RPMI7951 (cell line): ENCODE measurements at regions not wholly inside any gene's neighbourhood (a gene's known extent, or its start where the extent isn't known, plus 50 kb on each side); places are given as distances from the start of the nearest gene placed in this dataset.
"Not testable (repeated sequence)": the region's sequence is repeated elsewhere in the genome, so short reads cannot be mapped to it uniquely, and the experiment has no call there.

Experiments
- DNase-seq: peaks from one replicate; pipeline ENCODE4 v3.0.0-alpha.2; 2012; ENCODE audit warnings: low read depth

DNA sequence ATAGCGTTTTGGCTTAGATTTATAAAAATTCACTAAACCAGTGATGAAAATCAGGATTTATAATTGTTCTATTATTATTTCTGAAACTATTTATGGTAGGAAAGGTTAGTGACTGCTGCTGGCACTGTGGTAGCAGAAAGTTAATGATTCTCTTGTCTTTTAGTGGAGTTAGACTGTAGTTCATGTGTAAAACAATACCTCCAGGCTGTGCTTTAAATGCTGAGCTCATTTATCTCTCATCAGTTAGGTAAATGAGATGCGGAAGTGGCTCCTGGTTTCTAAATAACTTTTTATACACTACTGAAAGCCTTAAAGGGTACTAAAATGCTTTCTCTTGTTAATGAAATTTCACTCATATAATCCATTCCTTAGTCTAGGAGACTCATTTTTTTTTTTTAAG lies 326.8 kb upstream of the POT1 start:
- DNase-seq, result no peak

DNA sequence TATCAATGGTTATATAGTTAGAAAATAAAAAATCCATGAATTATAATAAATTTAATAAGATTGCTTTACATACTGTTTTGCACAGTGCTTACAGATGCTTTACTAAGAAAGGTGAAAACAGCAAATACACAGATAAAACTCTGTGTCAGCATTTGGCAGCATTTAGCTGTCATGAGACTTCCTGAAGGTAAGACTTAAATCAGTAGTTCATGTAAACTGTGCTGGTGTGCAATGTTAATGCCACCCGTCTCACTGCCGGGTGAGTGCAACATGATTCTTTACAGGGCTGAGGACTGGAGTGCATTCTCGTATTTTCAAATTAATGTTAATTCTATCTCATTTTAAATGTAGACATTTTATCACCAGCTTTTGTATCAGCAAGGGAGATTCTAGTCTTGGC lies 326.2 kb upstream of the POT1 start:
- no peak for DNase-seq

DNA sequence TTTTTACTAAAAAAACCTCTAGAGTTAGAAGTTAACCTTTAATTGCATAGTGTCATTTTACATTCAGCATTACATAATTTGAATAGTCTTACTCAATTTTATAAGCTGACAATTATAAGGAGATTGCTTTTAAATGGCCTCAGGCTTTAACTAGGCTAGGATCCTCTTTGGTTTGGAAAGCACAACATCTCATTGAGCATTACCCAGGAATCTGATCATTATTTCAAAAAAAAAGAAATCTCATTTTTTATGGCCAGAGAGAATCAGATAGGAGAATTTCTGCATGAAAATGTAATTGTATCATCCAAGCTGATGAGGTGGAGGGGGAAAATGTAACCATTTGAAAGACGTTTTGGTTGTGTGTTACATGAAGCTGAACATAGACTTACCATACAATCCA lies 324.9 kb upstream of the POT1 start:
- DNase-seq, result no peak

DNA sequence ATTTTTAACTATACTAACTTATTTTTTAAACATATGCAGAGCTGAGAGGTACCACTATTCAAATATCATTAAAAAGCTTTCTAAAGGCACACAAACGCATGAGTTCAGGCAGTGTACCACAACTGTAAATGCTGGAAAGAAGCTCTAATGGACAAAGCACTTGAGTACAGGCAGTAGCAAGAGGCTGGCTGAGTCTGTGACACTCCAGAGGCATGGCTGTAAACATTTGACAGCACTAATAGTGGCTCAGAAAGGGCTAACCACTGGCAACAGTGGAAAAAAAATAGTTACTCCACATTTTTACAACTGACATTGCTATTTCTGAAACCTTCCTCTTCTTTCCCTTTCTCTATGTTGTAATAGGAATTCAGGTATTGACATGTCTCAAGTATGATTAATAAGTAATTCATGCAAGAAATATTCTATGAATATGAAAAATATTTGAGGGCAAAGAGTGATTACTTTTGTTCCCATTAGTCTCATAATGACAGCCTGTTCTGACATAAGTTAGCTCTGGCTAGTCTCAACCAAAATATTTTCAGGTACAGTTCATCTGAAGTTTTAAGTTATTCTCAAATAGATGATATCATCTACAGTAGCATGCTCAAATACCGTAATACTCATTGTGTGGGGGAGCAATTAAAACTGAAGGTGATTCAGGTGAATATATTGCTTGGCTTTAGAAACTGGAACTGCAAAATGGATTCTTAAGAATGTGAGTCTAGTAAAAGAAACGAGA lies 324.0 kb upstream of the POT1 start:
- no peak for DNase-seq

DNA sequence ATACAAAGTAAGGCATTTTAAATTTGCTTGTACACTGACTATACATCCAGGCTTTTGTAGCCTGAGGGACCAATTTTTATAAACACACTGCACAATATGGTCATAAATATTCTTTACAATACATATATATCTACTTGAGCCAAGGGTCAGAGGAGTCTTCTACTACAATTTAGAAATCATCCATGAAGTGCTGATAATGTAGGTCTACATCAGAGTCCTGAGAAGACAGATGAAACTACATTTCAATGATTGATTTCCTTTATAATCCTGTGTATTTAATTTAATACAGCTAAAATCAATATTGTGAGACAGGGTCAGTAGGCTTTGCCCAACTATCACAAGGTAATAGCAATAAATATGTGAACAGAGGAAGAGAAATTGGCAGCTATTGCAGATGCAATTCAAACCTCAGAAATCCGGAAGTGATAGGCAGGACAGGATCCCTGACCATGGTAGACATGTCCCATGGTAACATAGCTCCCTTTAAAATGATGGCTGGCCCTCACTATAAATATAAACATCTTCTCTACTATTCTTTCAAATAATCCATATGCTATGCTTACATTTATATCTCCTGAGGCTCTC lies 318.0 kb upstream of the POT1 start:
- DNase-seq, result no peak

DNA sequence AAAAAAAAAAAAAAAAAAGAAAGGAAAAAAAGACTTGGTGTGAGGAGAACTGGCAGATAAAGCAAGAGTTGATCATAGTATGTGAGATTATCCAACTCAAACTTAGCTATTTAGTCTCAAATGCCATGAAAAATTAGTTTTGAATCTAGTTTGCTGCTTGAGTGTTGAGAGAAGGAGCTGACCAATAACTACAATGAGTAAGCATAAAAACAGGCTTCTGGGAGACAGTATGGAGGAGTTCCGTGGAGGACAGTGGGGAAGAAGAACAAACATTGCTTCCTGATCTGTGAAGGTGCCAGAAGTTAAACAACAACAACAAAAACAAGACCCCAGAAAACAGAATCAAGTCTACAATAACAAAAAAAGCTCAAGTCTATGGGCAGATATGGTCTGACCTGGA lies 317.1 kb upstream of the POT1 start:
- no peak for DNase-seq

DNA sequence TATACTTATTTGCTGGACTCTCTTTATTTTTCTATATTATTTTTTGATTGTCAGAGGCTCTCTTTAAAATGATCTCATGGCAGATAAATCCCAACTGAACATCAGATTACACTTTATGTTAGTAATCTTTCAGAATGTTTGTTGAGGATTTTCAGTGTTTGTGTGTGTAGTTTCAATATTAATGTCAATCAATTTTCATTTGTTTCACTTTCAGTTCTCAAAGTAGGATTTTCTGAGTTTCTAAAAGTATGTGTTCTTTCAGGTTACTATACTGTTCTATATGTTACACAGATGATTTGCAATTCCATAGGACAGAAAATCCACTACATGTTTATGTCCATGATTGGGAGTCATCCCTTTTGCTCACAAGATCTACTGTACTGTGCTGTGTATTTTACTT lies 311.9 kb upstream of the POT1 start:
- DNase-seq, result no peak

DNA sequence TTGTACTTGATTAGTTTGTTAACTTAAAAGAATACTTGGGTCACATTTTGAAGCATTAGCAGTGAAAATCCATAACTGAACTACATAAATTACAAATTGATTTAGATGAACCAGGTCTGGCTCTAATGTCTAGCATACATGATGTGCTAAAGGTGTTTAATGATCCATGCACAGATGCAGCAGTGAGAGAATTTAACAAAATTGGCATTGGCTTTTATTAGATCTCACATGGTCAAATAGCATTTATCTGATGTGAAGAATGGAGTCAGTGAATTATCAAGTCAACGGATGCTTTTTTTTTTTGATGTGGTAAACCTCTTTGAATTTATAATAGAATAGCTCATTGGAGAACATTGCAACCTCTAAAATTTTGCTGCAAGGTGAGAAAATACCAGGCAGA lies 293.0 kb upstream of the POT1 start:
- DNase-seq, result no peak

DNA sequence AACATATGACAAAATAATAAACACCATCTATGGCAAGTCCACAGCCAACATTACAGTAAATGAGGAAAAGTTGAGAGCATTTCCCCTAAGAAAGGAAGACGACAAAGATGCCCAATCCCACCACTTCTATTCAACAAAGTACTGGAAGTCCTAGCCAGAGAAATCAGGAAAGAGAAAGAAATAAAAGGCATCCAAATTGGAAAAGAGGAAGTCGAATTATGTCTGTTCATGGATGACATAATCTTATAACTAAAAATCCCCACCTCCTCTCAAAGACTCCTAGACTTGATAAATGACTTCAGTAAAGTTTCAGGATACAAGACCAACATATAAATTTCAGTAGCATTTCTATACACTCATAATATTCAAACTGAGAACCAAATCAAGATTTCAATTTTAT lies 288.5 kb upstream of the POT1 start:
- no peak for DNase-seq

DNA sequence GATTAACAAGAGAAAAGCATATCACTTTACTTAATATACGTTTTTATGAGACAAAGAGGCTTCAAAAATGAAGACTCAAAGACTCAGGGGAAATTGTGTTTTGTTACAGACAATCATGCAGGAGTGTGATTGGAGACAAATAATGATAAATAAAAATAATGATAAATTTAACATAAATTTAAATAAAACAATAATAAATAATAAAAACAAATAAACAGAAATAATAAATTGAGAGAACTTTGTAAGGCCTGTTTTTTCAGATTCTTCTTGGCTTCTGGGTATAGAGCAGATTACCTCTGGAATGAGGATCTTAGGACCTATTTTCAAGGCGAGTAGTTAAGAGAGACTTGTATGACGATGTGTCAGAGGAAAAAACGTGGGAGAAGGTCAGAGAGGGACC lies 271.4 kb upstream of the POT1 start:
- DNase-seq, result no peak

DNA sequence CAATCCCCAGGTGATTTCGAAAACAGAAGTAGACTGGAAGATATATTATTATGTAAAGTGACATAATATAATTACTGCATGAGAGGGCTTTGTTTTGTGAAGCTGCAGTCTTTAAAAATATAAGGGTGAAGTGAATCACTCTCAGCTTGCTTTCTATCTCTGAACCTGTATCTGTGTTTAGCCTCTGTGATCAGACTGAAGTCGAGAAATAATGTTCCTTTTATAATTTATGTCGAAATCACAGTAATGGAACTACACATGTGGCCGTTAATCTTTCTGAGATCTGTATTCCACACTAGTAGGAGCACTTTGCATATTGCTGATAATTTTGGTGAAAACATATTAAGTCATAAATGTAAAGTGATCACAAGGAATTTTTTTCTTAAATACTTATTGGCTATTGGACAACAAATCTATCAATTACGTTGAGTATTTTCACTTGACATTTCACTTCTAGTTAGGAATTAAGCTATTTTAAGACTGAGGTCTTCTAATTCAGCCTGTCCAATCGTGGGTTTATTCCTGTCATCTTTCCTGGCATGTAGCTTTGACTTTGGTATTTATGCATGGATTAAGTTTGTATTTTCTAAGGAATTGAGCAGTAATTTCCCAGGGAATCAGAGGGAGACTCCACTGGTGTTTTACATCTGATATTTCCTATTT lies 268.2 kb upstream of the POT1 start:
- DNase-seq, result no peak

DNA sequence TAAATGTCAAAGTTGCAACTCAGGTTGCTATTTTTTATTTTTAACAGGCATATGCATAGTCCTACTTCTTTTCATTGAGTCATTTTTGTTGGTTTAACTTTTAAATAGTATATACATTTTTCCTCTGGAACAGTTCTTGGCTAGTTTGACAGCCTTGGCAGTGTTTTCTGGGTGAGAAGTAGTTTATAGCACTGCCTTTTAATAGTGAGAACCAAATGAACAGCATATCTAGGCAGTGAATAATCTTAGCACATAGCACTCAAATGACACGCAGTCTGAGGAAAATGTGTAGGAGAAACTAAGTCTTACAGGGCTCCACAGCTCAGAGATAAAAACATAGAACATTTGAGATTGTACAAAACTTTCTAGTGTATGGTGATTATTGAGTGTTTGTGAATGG lies 265.5 kb upstream of the POT1 start:
- no peak for DNase-seq

DNA sequence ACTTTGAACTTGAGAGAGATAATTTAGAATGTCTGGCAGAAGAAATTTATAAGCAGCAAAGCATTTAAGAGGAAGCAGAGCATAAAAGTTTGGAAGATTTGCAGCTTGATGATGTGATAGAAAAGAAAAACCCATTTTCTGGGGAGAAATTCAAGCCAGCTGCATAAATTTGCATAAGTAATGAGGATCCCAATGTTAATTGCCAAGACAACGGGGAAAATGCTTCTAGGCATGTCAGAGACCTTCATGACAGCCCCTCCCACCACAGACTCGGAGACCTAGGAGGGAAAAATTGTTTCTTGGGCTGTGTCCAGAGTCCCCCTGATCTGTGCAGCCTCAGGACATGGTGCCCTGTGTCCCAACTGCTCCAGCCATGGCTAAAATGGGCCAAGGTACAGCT lies 263.6 kb upstream of the POT1 start:
- DNase-seq, result no peak

DNA sequence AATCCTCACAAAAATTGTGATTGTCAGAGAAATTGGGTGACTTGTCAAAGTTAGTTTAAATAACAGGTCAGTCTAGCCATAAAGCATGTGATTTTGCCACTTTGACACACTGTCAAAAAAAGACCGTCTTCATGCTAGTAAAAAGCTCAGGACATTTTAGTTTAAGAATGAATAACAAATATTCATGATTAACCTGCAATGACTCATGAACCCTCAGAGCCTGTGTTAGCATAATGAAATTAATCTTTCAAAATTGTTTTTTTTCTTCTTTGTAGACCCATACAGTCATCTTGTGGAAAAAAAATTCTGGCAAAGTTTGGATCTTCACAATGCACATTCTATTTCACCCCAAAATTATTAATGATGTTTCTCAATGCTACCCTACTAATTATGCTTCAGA lies 255.2 kb upstream of the POT1 start:
- DNase-seq, result no peak

DNA sequence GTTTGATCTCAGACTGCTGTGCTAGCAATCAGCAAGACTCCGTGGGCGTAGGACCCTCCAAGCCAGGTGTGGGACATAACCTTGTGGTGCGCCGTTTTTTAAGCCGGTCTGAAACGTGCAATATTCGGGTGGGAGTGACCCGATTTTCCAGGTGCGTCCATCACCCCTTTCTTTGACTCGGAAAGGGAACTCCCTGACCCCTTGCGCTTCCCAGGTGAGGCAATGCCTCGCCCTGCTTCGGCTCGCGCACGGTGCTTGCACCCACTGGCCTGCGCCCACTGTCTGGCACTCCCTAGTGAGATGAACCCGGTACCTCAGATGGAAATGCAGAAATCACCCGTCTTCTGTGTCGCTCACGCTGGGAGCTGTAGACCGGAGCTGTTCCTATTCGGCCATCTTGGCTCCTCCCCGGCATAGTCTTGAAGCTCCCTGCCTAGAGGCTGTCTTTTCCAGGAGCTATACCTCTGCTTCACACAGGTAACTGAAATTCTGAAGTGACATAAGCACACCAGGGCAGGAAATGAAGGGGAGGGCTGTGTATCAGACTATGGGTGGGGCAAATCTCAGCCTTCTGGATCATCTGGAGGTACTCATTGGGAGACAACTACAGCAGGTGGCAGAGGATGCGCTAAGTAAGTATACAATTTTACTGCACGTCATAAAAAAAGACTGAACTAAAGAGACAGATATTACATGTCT lies 252.1 kb upstream of the POT1 start:
- not testable (repeated sequence) for DNase-seq

DNA sequence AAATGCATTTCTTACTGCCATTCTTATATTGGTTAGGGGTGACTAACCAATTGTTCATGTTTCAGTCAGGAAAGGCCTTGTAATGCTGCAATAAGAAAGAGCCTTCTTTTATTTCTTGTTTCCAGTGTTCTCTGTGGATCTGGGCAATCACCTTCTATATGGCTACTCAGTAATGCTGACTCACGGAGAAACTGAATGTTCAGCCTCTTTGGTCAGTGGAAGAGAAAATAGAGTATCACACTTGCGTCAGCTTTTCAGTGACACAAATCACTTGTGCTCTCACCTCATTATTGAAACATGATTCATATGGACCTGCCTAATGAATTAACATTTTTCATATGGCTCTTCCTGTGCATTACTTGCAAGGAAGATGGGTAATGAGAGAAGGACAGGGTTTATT lies 243.9 kb upstream of the POT1 start:
- DNase-seq, result no peak

DNA sequence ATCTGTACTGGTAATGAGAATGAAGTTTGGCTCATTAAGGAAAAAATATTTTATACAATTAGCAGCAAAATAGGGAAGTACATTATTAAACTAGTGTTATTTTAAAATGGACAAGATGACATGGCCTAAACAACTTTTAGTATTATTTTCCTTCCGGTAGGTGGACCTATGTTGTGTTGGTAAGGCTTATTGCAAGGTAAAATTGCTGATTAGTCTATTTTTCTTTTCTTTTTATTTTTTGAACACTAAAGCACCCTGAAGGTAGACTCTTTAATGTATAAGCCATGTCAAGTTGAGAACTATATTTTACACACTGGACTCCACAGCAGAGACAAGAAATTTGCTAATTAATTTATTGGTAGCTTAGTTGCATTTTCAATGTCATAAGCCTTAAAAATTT lies 239.5 kb upstream of the POT1 start:
- DNase-seq, result no peak

DNA sequence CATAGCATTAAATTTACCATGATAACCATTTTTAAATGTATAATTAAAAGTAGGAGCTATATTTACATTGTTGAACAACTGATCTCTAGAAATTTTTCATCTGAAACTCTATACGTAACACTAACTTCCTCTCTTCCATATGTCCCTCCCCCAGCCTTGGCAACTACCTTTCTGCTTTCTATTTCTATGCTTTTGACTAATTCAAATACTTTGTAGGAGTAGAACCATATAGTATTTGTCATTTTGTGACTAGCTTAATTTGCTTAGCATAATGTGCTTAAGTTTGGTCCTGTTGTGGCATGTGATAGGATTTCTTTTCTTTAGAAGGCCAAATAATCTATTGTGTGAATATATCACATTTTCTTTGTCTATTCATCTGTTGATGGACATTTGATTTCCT lies 225.3 kb upstream of the POT1 start:
- no peak for DNase-seq

DNA sequence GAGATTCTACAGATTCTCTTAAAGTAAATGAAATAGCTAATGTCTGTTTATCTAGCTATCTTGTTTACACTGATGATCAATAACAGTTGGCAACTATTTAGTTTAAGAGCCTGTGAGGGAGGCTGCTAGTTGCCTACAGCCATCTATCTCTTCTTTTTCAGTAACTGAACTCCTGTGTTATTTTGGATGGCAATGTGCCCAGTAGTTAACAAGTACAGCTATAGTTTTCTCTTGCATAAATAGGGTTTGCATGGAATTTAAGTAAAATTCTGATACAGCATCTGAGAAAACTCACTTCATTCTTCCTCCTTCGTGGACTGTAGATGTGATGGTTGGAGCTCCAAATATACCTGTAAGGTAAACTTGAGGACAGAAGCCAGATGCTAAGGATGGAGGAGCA lies 219.5 kb upstream of the POT1 start:
- DNase-seq, result no peak

DNA sequence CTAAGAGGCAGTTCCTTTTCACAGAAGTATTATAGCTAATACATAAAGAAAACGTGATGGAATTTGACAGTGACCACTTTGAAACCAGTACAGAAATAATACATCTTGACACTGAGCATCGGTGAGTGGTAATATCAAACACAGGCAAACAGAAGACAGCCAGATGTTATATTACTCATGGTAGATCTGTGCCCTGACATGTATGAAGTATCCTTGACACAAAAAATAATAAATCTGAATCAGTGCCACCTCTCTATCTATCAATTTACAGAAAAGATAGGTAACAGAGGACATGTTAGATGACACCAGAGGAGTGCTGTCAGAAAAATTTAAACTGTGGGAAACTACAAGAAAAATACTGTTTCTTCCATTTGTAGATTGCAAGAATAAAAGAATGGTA lies 217.4 kb upstream of the POT1 start:
- no peak for DNase-seq

DNA sequence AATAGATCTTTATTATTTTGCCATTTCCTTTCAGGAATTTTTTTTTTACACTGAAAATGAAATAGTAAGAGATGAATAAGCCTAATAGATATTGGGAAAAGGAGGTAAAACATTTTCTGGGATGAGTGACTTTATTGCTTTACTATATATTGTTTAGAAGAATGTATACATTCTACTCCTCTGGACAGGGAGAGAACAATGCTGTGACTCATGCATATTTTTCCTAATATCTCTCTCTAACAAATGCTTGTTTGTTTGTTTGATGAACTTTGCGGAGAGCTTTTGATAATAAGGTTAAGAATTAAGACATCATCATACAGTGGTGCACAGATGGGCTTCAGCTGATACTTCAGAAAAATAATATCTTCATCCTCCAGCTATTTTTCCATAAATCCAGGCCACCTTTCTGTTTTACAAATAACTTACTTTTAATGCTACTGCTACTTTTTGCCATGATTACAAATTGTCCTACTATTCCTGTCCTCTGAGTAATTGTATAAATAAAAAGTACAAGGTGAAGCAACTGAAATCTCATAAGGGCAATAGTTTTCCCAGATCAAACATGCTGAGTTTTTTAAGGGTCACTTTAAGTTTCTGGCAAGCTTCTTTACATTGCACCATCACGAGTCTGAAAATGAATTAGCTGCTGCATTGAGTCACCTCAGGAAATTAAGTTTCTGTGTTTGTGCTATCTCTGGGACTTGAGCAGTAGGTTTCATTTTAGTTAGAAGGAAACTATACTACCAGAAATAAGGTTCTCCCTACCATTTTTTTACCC lies 207.3 kb upstream of the POT1 start:
- no peak for DNase-seq

DNA sequence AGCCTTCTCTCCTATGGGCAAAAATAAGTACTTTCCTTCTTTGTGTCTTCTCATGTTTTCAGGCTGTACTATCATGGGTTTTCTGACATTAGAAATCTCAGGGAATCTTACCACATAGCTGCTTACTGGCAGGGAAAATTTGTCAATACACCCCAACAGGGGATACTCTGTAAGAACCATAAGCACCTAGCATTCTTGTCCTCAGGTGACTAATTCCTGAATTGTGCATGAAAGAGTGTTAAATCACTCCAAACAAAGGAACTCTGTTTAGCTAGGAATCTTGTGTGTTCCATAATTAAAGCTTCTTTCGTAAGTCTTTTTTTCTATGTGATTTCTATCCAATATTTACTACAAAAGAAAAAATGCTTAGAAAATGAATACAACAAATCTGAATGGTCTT lies 206.7 kb upstream of the POT1 start:
- no peak for DNase-seq
